H1 (cell line): ENCODE measurements at regions not wholly inside any gene's neighbourhood (a gene's known extent, or its start where the extent isn't known, plus 50 kb on each side); places are given as distances from the start of the nearest gene placed in this dataset.

Source experiments
- CHD7 ChIP-seq: fragments of 300-600 bp; sonication (generic); IDR thresholded peaks from 2 replicates; pipeline ENCODE4 v1.7.1; 2012; ENCODE audit warnings: low read length, moderate library complexity, mild to moderate bottlenecking, inconsistent platforms; ENCODE audit not compliant: insufficient replicate concordance

GRCh38 chr11:91756829-91757480, 467.7 kb upstream of the FAT3 start (continued):
- TF ChIP-seq CHD7: no peak
